ENCODE measurements at regions not wholly inside any gene's neighbourhood (a gene's known extent, or its start where the extent isn't known, plus 50 kb on each side); places are given as distances from the start of the nearest gene placed in this dataset.

DNA sequence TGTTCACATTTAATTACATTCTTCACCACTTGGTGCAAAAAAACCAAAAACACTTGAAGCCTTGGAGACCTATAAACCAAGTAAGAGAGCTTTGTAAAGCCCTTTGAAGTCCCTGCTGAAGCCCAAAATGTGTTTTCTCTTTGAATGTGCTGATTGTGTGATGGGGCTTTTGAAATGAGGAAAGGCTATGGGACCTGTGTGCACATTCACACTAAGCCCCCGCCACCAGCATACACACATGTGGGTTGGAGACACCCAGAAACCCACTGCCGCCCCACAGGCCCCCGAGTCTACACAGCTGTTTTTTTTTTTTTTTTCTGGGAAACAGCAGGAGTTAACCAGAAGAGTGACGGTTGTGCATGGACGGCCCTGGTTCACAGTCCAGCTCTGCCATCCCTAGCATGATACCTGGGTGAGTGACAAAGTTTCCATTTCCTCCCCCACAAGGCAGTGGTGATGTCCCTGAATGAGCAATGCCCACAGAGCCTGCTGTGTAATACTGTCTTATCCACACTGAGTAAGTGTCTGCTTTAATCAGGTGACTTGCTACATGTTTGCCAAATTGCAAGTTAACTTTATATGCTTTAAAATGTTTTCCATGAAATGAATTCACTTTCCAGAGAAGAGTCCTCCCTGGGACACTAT is 154.6 kb upstream of the GDF10 start:
- no peaks in the 10 kb centered on the region for H3K27me3 ChIP-seq

DNA sequence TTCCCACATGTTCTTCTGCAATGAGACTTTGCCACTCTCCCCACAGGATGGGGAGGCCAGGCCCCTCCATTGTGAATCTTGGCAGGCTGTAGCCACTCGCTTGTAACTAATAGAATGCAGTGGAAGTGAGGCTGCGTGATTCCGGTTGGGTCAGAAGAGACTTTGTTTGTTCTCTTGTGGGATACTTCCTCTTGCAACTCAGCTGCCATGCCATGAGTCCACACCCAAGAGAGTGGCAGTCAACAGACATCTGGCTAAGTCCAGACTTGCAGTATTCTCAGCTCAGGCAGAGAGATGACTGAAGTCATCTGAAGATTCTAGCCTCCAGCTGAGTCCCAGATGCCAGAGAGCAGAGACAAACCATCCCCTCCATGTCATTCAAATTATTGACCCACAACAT is 153.4 kb upstream of the GDF10 start:
- Histone ChIP-seq H3K9me3 (no peaks in the 10 kb centered on the region), H3K4me3 (no peak overlapping the region), H3K36me3 (no peaks in the 10 kb centered on the region), H3K27me3 (no peaks in the 10 kb centered on the region), H3K27ac (no peak overlapping the region), H3K4me1 (no peaks in the 10 kb centered on the region)
- intact Hi-C loops (cut with DNase I; ENCODE audit: low total_unique reads): no loop called here
- TF ChIP-seq POLR2A (IDR thresholded peaks at IDR 0.05): no peak
- TF ChIP-seq, protein P1, sequence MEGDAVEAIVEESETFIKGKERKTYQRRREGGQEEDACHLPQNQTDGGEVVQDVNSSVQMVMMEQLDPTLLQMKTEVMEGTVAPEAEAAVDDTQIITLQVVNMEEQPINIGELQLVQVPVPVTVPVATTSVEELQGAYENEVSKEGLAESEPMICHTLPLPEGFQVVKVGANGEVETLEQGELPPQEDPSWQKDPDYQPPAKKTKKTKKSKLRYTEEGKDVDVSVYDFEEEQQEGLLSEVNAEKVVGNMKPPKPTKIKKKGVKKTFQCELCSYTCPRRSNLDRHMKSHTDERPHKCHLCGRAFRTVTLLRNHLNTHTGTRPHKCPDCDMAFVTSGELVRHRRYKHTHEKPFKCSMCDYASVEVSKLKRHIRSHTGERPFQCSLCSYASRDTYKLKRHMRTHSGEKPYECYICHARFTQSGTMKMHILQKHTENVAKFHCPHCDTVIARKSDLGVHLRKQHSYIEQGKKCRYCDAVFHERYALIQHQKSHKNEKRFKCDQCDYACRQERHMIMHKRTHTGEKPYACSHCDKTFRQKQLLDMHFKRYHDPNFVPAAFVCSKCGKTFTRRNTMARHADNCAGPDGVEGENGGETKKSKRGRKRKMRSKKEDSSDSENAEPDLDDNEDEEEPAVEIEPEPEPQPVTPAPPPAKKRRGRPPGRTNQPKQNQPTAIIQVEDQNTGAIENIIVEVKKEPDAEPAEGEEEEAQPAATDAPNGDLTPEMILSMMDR (IDR thresholded peaks at IDR 0.05): no peak
- DNase-seq: no peak

More for the DNA sequence above, 154.6 kb upstream of the GDF10 start:
- Histone ChIP-seq H3K36me3 (no peaks in the 10 kb centered on the region), H3K4me1 (no peaks in the 10 kb centered on the region), H3K4me3 (no peak overlapping the region), H3K27ac (peak overlapping the region in 1 of 2 donors; percentile 15), H3K9me3 (no peaks in the 10 kb centered on the region)
- no peak for TF ChIP-seq POLR2A (IDR thresholded peaks at IDR 0.05)
- TF ChIP-seq, protein P1 (IDR thresholded peaks at IDR 0.05): no peak
- intact Hi-C loops (cut with DNase I; ENCODE audit: low total_unique reads): no loop called here
- DNase-seq: no peak

DNA sequence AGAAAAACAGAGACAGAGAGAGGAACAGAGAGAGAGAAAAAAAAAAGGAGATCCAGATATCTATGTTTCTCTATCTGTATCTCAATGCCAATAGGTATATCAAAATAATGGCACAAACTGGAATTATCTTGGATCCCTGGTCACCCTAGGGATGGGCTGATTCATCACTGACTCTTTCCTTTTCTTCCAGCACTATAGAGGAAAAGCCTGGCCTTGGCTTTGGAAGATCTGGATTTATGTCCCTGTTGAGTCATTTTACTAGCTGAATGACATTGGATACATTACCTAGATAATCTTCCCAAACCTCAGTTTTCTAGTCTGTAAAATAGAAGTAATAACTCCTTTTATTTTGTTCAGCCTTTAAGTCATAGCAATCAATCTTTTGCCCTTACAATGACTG is 152.8 kb upstream of the GDF10 start:
- H3K9me3 ChIP-seq: no peaks in the 10 kb centered on the region
- intact Hi-C loops (cut with DNase I; ENCODE audit: low total_unique reads): no loop called here
- no peaks in the 10 kb centered on the region for H3K36me3 ChIP-seq
- H3K4me3 ChIP-seq: no peak overlapping the region
- H3K4me1 ChIP-seq: no peaks in the 10 kb centered on the region
- H3K27me3 ChIP-seq: no peaks in the 10 kb centered on the region
- no peak for TF ChIP-seq POLR2A (IDR thresholded peaks at IDR 0.05)
- TF ChIP-seq, protein P1 (IDR thresholded peaks at IDR 0.05): no peak
- no peak for DNase-seq
- H3K27ac ChIP-seq: no peak overlapping the region

DNA sequence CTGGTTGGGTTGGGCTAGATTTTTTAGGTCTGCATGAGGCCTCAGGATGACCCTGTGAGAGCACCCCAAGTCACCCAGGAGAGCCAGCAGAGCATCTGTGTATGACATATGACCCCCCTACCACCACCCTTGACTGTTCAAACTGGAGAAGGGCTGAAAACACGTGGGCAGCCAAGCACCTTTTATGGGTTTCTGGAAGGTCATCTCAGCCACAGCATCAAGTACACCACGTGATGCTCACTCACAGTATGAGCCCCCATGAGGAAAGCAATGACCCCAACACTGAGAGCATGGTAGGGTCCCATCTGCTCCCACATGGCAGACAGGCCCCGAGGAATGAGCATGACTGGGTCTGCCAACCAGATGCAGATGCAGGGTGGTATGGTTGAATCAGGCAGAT is 149.4 kb upstream of the GDF10 start:
- Histone ChIP-seq H3K4me1 (no peaks in the 10 kb centered on the region), H3K9me3 (peaks cover 0 to 5% of the 10 kb centered on the region in 2 donors), H3K27me3 (no peaks in the 10 kb centered on the region), H3K4me3 (no peak overlapping the region), H3K27ac (no peak overlapping the region), H3K36me3 (no peaks in the 10 kb centered on the region)
- no peak for DNase-seq
- intact Hi-C loops (cut with DNase I; ENCODE audit: low total_unique reads): no loop called here
- TF ChIP-seq POLR2A (IDR thresholded peaks at IDR 0.05): no peak
- TF ChIP-seq, protein P1 (IDR thresholded peaks at IDR 0.05): no peak

DNA sequence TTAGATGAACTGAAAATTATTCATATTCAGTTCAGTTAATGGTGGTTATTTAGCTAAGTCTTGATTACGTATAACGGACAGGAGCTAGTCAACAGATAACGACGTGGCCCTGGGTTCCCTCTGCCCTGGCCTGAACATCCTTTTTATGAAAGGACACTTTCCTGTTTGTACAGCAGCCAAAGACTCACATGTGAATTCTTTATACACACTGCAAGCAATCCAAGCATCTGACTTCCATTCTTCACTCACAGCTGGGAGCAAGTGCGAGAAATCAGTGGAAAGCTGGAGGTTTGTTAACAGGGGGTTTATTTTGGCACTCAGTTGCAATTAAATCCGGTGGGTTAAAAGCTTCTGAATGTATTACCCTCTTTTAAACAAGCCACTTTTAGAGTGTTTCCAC is 148.1 kb upstream of the GDF10 start:
- H3K9me3 ChIP-seq: peaks cover 0 to 5% of the 10 kb centered on the region in 2 donors
- DNase-seq: no peak
- H3K27me3 ChIP-seq: no peaks in the 10 kb centered on the region
- H3K4me3 ChIP-seq: no peak overlapping the region
- no peak overlapping the region for H3K27ac ChIP-seq
- H3K4me1 ChIP-seq: no peaks in the 10 kb centered on the region
- H3K36me3 ChIP-seq: no peaks in the 10 kb centered on the region
- intact Hi-C loops (cut with DNase I; ENCODE audit: low total_unique reads): no loop called here
- TF ChIP-seq, protein P1 (IDR thresholded peaks at IDR 0.05): no peak
- TF ChIP-seq POLR2A (IDR thresholded peaks at IDR 0.05): no peak
